B cell (primary cell): ENCODE measurements at regions not wholly inside any gene's neighbourhood (a gene's known extent, or its start where the extent isn't known, plus 50 kb on each side); places are given as distances from the start of the nearest gene placed in this dataset.

ENCODE experiments used
- ATAC-seq: fragments of 200-7000 bp; cut with Tn5 transposase; one replicate; pipeline ENCODE4 v1.10.0; 2021; ENCODE audit warnings: low read depth, mild to moderate bottlenecking, moderate number of reproducible peaks, moderate library complexity
- CTCF ChIA-PET: fragments of 350-600 bp; sonication (Branson Sonifier 250); formaldehyde crosslinking; loops from one replicate; lab custom pipeline; 2021; ENCODE audit warnings: antibody characterized with exemption, inconsistent platforms; lab: Charles Lee
- POLR2A ChIA-PET: fragments of 350-600 bp; sonication (Branson Sonifier 250); formaldehyde crosslinking; loops from one replicate; lab custom pipeline; 2021; ENCODE audit warnings: antibody characterized with exemption; lab: Charles Lee
- DNase-seq: peaks from one replicate; pipeline ENCODE4 v3.0.0; 2013
- H2AFZ ChIP-seq: 2 replicates; pipeline ENCODE4 v1.6.1; 2012; ENCODE audit warnings: mild to moderate bottlenecking, low read depth, low read length; ENCODE audit not compliant: insufficient read depth, poor library complexity, severe bottlenecking
- H3K27ac ChIP-seq, 2 donors: 1 replicate in 1 of 2; 2 replicates in 1 of 2; pipeline ENCODE4 v1.5.1; 2012 to 2013; ENCODE audit warnings: low read length in 2 of 2, mild to moderate bottlenecking in 2 of 2, moderate library complexity in 1 of 2
- H3K27me3 ChIP-seq, 4 experiments: fragments of 200-600 bp in 1 of 4; sonication (generic) in 1 of 4; replicated peaks in 1 of 4; 1 replicate in 2 of 4; 2 replicates in 2 of 4; pipeline versions ENCODE4 v1.6.1 to v1.7.0; 2013 to 2016; ENCODE audit warnings: low read length in 3 of 4, mild to moderate bottlenecking in 2 of 4, mixed read lengths in 1 of 4, moderate library complexity in 1 of 4; ENCODE audit not compliant: insufficient read depth in 4 of 4, control insufficient read depth in 3 of 4; ENCODE audit errors: control extremely low read depth in 1 of 4
- H3K36me3 ChIP-seq, 2 experiments: replicated peaks in 1 of 2; 1 replicate in 1 of 2; 2 replicates in 1 of 2; pipeline versions ENCODE4 v1.6.1 to v1.7.1; 2013; ENCODE audit warnings: low read length in 1 of 2; ENCODE audit not compliant: insufficient read depth in 2 of 2, control insufficient read depth in 1 of 2; ENCODE audit errors: control extremely low read depth in 1 of 2, extremely low read depth in 1 of 2
- H3K4me1 ChIP-seq, 2 donors: fragments of 200-600 bp in 1 of 2; sonication (generic) in 1 of 2; 1 replicate in 1 of 2; 2 replicates in 1 of 2; pipeline versions ENCODE4 v1.5.1 to v1.6.1; 2013 to 2017; ENCODE audit warnings: low read length in 2 of 2; ENCODE audit not compliant: control insufficient read depth in 2 of 2, insufficient read depth in 2 of 2
- H3K4me2 ChIP-seq: replicated peaks from 2 replicates; pipeline ENCODE3; 2012; ENCODE audit warnings: mild to moderate bottlenecking, low read depth, low read length; ENCODE audit not compliant: poor library complexity, severe bottlenecking
- H3K4me3 ChIP-seq, 5 experiments: fragments of 200-600 bp in 1 of 5; sonication (generic) in 1 of 5; 1 replicate in 3 of 5; 2 replicates in 2 of 5; pipeline versions ENCODE4 v1.5.1 to v1.7.0; 2011 to 2016; ENCODE audit warnings: low read length in 4 of 5, mild to moderate bottlenecking in 4 of 5, low read depth in 2 of 5, control low read depth in 1 of 5, moderate library complexity in 1 of 5; ENCODE audit not compliant: insufficient read depth in 1 of 5; ENCODE audit errors: control extremely low read depth in 1 of 5, extremely low read depth in 1 of 5
- H3K79me2 ChIP-seq: fragments of 200-600 bp; sonication (generic); one replicate; pipeline ENCODE4 v1.6.0; 2016; ENCODE audit warnings: low read length; ENCODE audit not compliant: control insufficient read depth, insufficient read depth
- H3K9ac ChIP-seq: fragments of 200-600 bp; sonication (generic); 2 replicates; pipeline ENCODE4 v1.6.1; 2017; ENCODE audit warnings: mild to moderate bottlenecking, low read length, moderate library complexity
- H3K9me3 ChIP-seq, 3 donors: one replicate each; pipeline versions ENCODE4 v1.6.1 to v1.7.1; 2013; ENCODE audit warnings: low read length in 2 of 3; ENCODE audit not compliant: control insufficient read depth in 2 of 3, insufficient read depth in 1 of 3; ENCODE audit errors: control extremely low read depth in 1 of 3
- H4K20me1 ChIP-seq: 2 replicates; pipeline ENCODE4 v1.6.0; 2012; ENCODE audit warnings: mild to moderate bottlenecking, low read length; ENCODE audit not compliant: insufficient read depth, control insufficient read depth, poor library complexity, severe bottlenecking
- H3K27ac Mint-ChIP-seq: one replicate; pipeline ENCODE4 v1.8.0; 2021; ENCODE audit warnings: mixed read lengths
- H3K27me3 Mint-ChIP-seq: one replicate; pipeline ENCODE4 v1.8.0; 2021; ENCODE audit warnings: mixed read lengths
- H3K4me1 Mint-ChIP-seq: one replicate; pipeline ENCODE4 v1.8.0; 2021; ENCODE audit warnings: mixed read lengths
- H3K4me3 Mint-ChIP-seq: one replicate; pipeline ENCODE4 v1.8.0; 2021; ENCODE audit warnings: mixed read lengths
- H3K9me3 Mint-ChIP-seq: one replicate; pipeline ENCODE4 v1.8.0; 2022; ENCODE audit warnings: mixed read lengths; ENCODE audit not compliant: insufficient read depth
- EZH2 ChIP-seq: IDR thresholded peaks from 2 replicates; pipeline ENCODE4 v1.6.1; 2012; ENCODE audit warnings: borderline replicate concordance, low read depth, mild to moderate bottlenecking, moderate library complexity, low read length; ENCODE audit not compliant: insufficient read depth, poor library complexity, severe bottlenecking
- WGBS: methylation state at CpG from one replicate; pipeline ENCODE4 v1.1.5; 2013; ENCODE audit warnings: missing lambda C conversion rate; ENCODE audit not compliant: insufficient coverage; 5-methylcytosine and 5-hydroxymethylcytosine counted together
- intact Hi-C: fragments of 100-400 bp; cut with micrococcal nuclease; formaldehyde crosslinking; loops from one replicate; pipeline ENCODE4 v1.10.0; 2022
- TF ChIP-seq, protein P1 (sequence below): fragments of 200-600 bp; IDR thresholded peaks from one replicate; pipeline ENCODE4 v1.8.0; 2022; ENCODE audit warnings: antibody characterized with exemption, mild to moderate bottlenecking

DNA sequence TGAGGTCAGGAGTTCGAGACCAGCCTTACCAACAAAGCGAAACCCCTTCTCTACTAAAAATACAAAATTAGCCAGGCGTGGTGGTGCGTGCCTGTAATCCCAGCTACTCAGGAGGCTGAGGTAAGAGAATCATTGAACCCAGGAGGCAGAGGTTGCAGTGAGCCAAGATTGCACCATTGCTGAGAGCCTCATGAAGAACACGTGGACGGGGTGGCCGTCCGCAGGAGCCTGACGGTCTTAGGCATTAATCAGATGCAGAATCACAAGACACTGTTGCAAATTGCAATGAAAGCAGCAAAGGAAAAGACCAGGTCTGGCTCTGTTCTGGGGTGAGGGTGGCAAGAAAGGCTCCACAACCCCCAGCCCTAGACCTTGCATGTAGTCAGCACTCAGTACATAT lies 104.0 kb upstream of the SLC66A3 start:
- Mint-ChIP-seq H3K27me3 (peaks cover 8% of the 10 kb centered on the region), H3K4me1 (no peaks in the 10 kb centered on the region), H3K4me3 (no peak overlapping the region), H3K9me3 (no peaks in the 10 kb centered on the region), H3K27ac (no peak overlapping the region)
- Histone ChIP-seq H3K27me3 (no peaks in the 10 kb centered on the region), H3K4me2 (no peak overlapping the region), H3K79me2 (no peaks in the 10 kb centered on the region), H3K27ac (no peak overlapping the region), H3K9me3 (no peaks in the 10 kb centered on the region), H3K9ac (no peak overlapping the region), H3K4me1 (no peaks in the 10 kb centered on the region), H4K20me1 (no peaks in the 10 kb centered on the region), H3K36me3 (no peaks in the 10 kb centered on the region), H3K4me3 (no peak overlapping the region), H2AFZ (no peak overlapping the region)
- DNase-seq (no peak), ATAC-seq (no peak)
- no peak for TF ChIP-seq EZH2
- TF ChIP-seq, protein P1, sequence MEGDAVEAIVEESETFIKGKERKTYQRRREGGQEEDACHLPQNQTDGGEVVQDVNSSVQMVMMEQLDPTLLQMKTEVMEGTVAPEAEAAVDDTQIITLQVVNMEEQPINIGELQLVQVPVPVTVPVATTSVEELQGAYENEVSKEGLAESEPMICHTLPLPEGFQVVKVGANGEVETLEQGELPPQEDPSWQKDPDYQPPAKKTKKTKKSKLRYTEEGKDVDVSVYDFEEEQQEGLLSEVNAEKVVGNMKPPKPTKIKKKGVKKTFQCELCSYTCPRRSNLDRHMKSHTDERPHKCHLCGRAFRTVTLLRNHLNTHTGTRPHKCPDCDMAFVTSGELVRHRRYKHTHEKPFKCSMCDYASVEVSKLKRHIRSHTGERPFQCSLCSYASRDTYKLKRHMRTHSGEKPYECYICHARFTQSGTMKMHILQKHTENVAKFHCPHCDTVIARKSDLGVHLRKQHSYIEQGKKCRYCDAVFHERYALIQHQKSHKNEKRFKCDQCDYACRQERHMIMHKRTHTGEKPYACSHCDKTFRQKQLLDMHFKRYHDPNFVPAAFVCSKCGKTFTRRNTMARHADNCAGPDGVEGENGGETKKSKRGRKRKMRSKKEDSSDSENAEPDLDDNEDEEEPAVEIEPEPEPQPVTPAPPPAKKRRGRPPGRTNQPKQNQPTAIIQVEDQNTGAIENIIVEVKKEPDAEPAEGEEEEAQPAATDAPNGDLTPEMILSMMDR, result no peak
- CTCF ChIA-PET, result no interaction called here
- POLR2A ChIA-PET, result no interaction called here
- intact Hi-C loops, result no loop called here
- 98% methylated on average over 7 of the region's 9 CpGs for WGBS

DNA sequence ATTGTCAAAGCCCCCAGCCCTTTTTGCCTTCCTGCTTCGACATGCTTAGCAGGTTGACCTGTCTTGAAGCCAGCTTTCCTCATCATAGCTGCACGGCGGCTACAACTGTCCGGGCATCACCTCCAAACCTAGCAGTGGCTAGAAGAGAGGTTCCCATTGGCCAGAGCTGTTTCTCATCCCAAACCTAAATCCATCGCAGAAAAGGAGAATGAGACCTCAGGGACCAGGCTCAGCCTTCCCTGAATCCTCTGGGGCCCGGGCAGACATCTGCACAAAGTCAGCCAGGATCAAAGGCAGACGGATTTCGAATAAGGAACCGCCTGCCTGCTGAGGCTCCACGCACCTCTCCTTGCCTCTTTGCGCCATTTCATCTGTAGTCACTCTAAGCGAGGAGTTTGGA lies 101.7 kb upstream of the SLC66A3 start:
- no peaks in the 10 kb centered on the region for H3K9me3 Mint-ChIP-seq
- CTCF ChIA-PET, result no interaction called here
- H3K27ac Mint-ChIP-seq, result no peak overlapping the region

More for the DNA sequence above, 101.7 kb upstream of the SLC66A3 start:
- H3K9ac ChIP-seq, result no peak overlapping the region
- H3K27me3 ChIP-seq, result no peaks in the 10 kb centered on the region
- no peak overlapping the region for H3K4me3 ChIP-seq
- no peaks in the 10 kb centered on the region for H3K4me1 ChIP-seq
- DNase-seq (no peak), ATAC-seq (no peak)
- no peak overlapping the region for H2AFZ ChIP-seq
- Mint-ChIP-seq H3K27me3 (peaks cover 11% of the 10 kb centered on the region), H3K4me1 (no peaks in the 10 kb centered on the region), H3K4me3 (no peak overlapping the region)
- TF ChIP-seq, protein P1, result no peak
- peaks cover 0 to 4% (median 0%) of the 10 kb centered on the region in 3 donors for H3K9me3 ChIP-seq
- no peak overlapping the region for H3K4me2 ChIP-seq
- 94% methylated on average over 12 of the region's 12 CpGs for WGBS
- H4K20me1 ChIP-seq, result no peaks in the 10 kb centered on the region
- no peaks in the 10 kb centered on the region for H3K36me3 ChIP-seq
- intact Hi-C loops, result no loop called here
- no peaks in the 10 kb centered on the region for H3K79me2 ChIP-seq
- no peak overlapping the region for H3K27ac ChIP-seq
- POLR2A ChIA-PET, result no interaction called here
